GM23338 (cell line): ENCODE measurements at regions not wholly inside any gene's neighbourhood (a gene's known extent, or its start where the extent isn't known, plus 50 kb on each side); places are given as distances from the start of the nearest gene placed in this dataset.

ENCODE experiments used
- ATAC-seq: fragments of 200-7000 bp; cut with Tn5 transposase; 3 replicates; pipeline ENCODE4 v1.9.1; 2020
- DNase-seq: peaks from one replicate; pipeline ENCODE4 v3.0.0-alpha.2; 2015; ENCODE audit warnings: low spot score
- H2AFZ ChIP-seq: fragments of 200-600 bp; sonication (generic); 2 replicates; pipeline ENCODE4 v1.8.0; 2016; ENCODE audit warnings: antibody characterized with exemption, mild to moderate bottlenecking, moderate library complexity
- H3F3A ChIP-seq: fragments of 200-600 bp; sonication (generic); replicated peaks from 2 replicates; pipeline ENCODE4 v1.8.0; 2017; ENCODE audit warnings: antibody characterized with exemption, mixed run types, low read depth
- H3K27ac ChIP-seq: fragments of 200-600 bp; sonication (generic); 2 replicates; pipeline ENCODE4 v1.6.1; 2016; ENCODE audit warnings: low read depth
- H3K27me3 ChIP-seq: fragments of 200-600 bp; sonication (generic); 2 replicates; pipeline ENCODE4 v1.8.0; 2016; ENCODE audit warnings: mild to moderate bottlenecking, mixed run types, moderate library complexity; ENCODE audit not compliant: insufficient read depth
- H3K36me3 ChIP-seq: fragments of 200-600 bp; sonication (generic); 2 replicates; pipeline ENCODE4 v1.8.0; 2016; ENCODE audit warnings: mild to moderate bottlenecking; ENCODE audit not compliant: insufficient read depth
- H3K4me1 ChIP-seq: fragments of 200-600 bp; sonication (generic); 2 replicates; pipeline ENCODE4 v1.8.0; 2016; ENCODE audit warnings: mild to moderate bottlenecking, moderate library complexity; ENCODE audit not compliant: insufficient read depth
- H3K4me2 ChIP-seq: fragments of 200-600 bp; sonication (generic); 2 replicates; pipeline ENCODE4 v1.7.1; 2017; ENCODE audit warnings: mixed run types
- H3K4me3 ChIP-seq: fragments of 200-600 bp; sonication (generic); 2 replicates; pipeline ENCODE4 v1.6.1; 2016; ENCODE audit warnings: mixed run types
- H3K79me2 ChIP-seq: fragments of 200-600 bp; sonication (generic); replicated peaks from 2 replicates; pipeline ENCODE4 v1.8.0; 2017; ENCODE audit warnings: mild to moderate bottlenecking; ENCODE audit not compliant: insufficient read depth
- H3K9me2 ChIP-seq: fragments of 200-600 bp; sonication (generic); 2 replicates; pipeline ENCODE4 v1.8.0; 2017; ENCODE audit not compliant: insufficient read depth
- H4K20me1 ChIP-seq: fragments of 200-600 bp; sonication (generic); replicated peaks from 2 replicates; pipeline ENCODE4 v1.8.0; 2017; ENCODE audit warnings: mild to moderate bottlenecking; ENCODE audit not compliant: insufficient read depth
- H3K27ac Mint-ChIP-seq: 2 replicates; pipeline ENCODE4 v1.8.0; 2020; ENCODE audit warnings: inconsistent platforms, mild to moderate bottlenecking, moderate library complexity, mixed read lengths
- H3K27me3 Mint-ChIP-seq: 3 replicates; pipeline ENCODE4 v1.8.0; 2022; ENCODE audit warnings: low read depth, mild to moderate bottlenecking, moderate library complexity, mixed read lengths, inconsistent platforms; ENCODE audit not compliant: insufficient read depth, poor library complexity
- H3K36me3 Mint-ChIP-seq: 3 replicates; pipeline ENCODE4 v1.8.0; 2021; ENCODE audit warnings: low read depth, mild to moderate bottlenecking, inconsistent platforms, moderate library complexity, mixed read lengths
- H3K4me1 Mint-ChIP-seq: 3 replicates; pipeline ENCODE4 v1.8.0; 2020; ENCODE audit warnings: mild to moderate bottlenecking, inconsistent platforms, mixed read lengths
- H3K4me3 Mint-ChIP-seq: 3 replicates; pipeline ENCODE4 v1.8.0; 2021; ENCODE audit warnings: moderate library complexity, mild to moderate bottlenecking, inconsistent platforms, mixed read lengths
- H3K9me3 Mint-ChIP-seq: 3 replicates; pipeline ENCODE4 v1.8.0; 2020; ENCODE audit warnings: moderate library complexity, mild to moderate bottlenecking, inconsistent platforms, mixed read lengths
- CREB1 ChIP-seq: fragments of 250-450 bp; sonication (Bioruptor Pico); IDR thresholded peaks from 2 replicates; pipeline ENCODE4 v1.5.0; 2020; ENCODE audit warnings: low read depth, mild to moderate bottlenecking, moderate library complexity
- CTCF ChIP-seq, 2 experiments: fragments of 200-600 bp in 1 of 2; sonication (generic) in 1 of 2; conservative IDR thresholded peaks; 2 replicates each; pipeline versions ENCODE4 v1.5.1 to v1.6.1; 2016 to 2017; ENCODE audit warnings: antibody characterized with exemption in 2 of 2, low read depth in 2 of 2, mild to moderate bottlenecking in 2 of 2, moderate library complexity in 1 of 2
- ETS1 ChIP-seq: IDR thresholded peaks from 2 replicates; pipeline ENCODE4 v1.6.1; 2016; ENCODE audit warnings: antibody characterized with exemption
- EZH2 ChIP-seq: fragments of 200-600 bp; sonication (generic); IDR thresholded peaks from one replicate; pipeline ENCODE4 v1.8.0; 2017; ENCODE audit warnings: antibody characterized with exemption, mild to moderate bottlenecking, low read depth; ENCODE audit not compliant: unreplicated experiment
- EZH2phosphoT487 ChIP-seq: fragments of 200-600 bp; sonication (generic); IDR thresholded peaks from one replicate; pipeline ENCODE4 v1.8.1; 2018; ENCODE audit warnings: antibody characterized with exemption; ENCODE audit not compliant: unreplicated experiment
- NANOG ChIP-seq: IDR thresholded peaks from 2 replicates; pipeline ENCODE4 v1.6.1; 2016; ENCODE audit warnings: antibody characterized with exemption, borderline replicate concordance
- STAT1 ChIP-seq: IDR thresholded peaks from one replicate; pipeline ENCODE4 v1.6.1; 2016; ENCODE audit warnings: antibody characterized with exemption; ENCODE audit not compliant: unreplicated experiment
- ZNF331 ChIP-seq: fragments of 250-450 bp; sonication (Bioruptor Pico); IDR thresholded peaks from 2 replicates; pipeline ENCODE4 v1.5.0; 2020; ENCODE audit warnings: low read depth, mild to moderate bottlenecking, moderate library complexity
- ZNF462 ChIP-seq: fragments of 250-450 bp; sonication (Bioruptor Pico); IDR thresholded peaks from 2 replicates; pipeline ENCODE4 v1.5.0; 2020; ENCODE audit warnings: mild to moderate bottlenecking, moderate library complexity

GRCh38 chr21:32974653-32975052 is 51.1 kb upstream of the OLIG2 start:
- H3K27me3 ChIP-seq, result no peaks in the 10 kb centered on the region
- H3K36me3 Mint-ChIP-seq, result no peaks in the 10 kb centered on the region; the same call in 2 of the 3 replicates
- peaks cover 11% of the 10 kb centered on the region for H3K27me3 Mint-ChIP-seq
- H4K20me1 ChIP-seq, result no peaks in the 10 kb centered on the region
- TF ChIP-seq EZH2phosphoT487 (no peak), EZH2 (no peak), NANOG (no peak), CTCF (conservative IDR thresholded peaks at IDR 0.05; ENCODE audit: low read depth in 2 of 2) (no peak)
- H3K36me3 ChIP-seq, result no peaks in the 10 kb centered on the region
- no peak overlapping the region for H3K27ac Mint-ChIP-seq
- no peak for ATAC-seq
- no peak overlapping the region for H2AFZ ChIP-seq
- H3K4me3 Mint-ChIP-seq, result no peak overlapping the region
- H3K4me1 Mint-ChIP-seq, result peaks cover 20% of the 10 kb centered on the region
- H3K79me2 ChIP-seq, result no peaks in the 10 kb centered on the region
- no peaks in the 10 kb centered on the region for H3K9me2 ChIP-seq
- no peak for DNase-seq
- peaks cover 6% of the 10 kb centered on the region; the same call in 2 of the 3 replicates for H3K9me3 Mint-ChIP-seq
- H3K4me1 ChIP-seq, result peaks cover 20% of the 10 kb centered on the region; the same call in 1 of the 2 replicates
- H3F3A ChIP-seq, result no peaks in the 10 kb centered on the region
- no peak overlapping the region for H3K4me2 ChIP-seq
- no peak overlapping the region for H3K27ac ChIP-seq
- no peak overlapping the region for H3K4me3 ChIP-seq

GRCh38 chr21:32975811-32976431 is 49.8 kb upstream of the OLIG2 start:
- no peaks in the 10 kb centered on the region for H3K9me2 ChIP-seq
- H3K36me3 ChIP-seq, result no peaks in the 10 kb centered on the region
- no peaks in the 10 kb centered on the region for H3K9me3 Mint-ChIP-seq
- no peak overlapping the region for H3K4me3 ChIP-seq
- peaks cover 20% of the 10 kb centered on the region for H3K4me1 Mint-ChIP-seq
- H2AFZ ChIP-seq, result no peak overlapping the region
- no peaks in the 10 kb centered on the region for H3F3A ChIP-seq
- no peak overlapping the region for H3K4me3 Mint-ChIP-seq
- peaks cover 13% of the 10 kb centered on the region for H3K27me3 Mint-ChIP-seq
- ATAC-seq (no peak), DNase-seq (no peak)
- no peaks in the 10 kb centered on the region for H3K27me3 ChIP-seq
- no peak overlapping the region for H3K27ac Mint-ChIP-seq
- no peak overlapping the region for H3K4me2 ChIP-seq
- no peaks in the 10 kb centered on the region for H4K20me1 ChIP-seq
- H3K36me3 Mint-ChIP-seq, result no peaks in the 10 kb centered on the region
- no peaks in the 10 kb centered on the region for H3K79me2 ChIP-seq
- H3K27ac ChIP-seq, result no peak overlapping the region
- H3K4me1 ChIP-seq, result peaks cover 20% of the 10 kb centered on the region; the same call in 1 of the 2 replicates
- no peak for TF ChIP-seq EZH2
- no peak for TF ChIP-seq STAT1
- TF ChIP-seq ZNF331 (CRISPR knock-in tag), result no peak
- no peak for TF ChIP-seq CREB1 (CRISPR knock-in tag)
- TF ChIP-seq ETS1, result no peak
- no peak for TF ChIP-seq CTCF (conservative IDR thresholded peaks at IDR 0.05; ENCODE audit: low read depth in 2 of 2)
- TF ChIP-seq EZH2phosphoT487, result no peak
- no peak for TF ChIP-seq ZNF462 (CRISPR knock-in tag)
